ENCODE measurements at regions not wholly inside any gene's neighbourhood (a gene's known extent, or its start where the extent isn't known, plus 50 kb on each side); places are given as distances from the start of the nearest gene placed in this dataset.

DNA sequence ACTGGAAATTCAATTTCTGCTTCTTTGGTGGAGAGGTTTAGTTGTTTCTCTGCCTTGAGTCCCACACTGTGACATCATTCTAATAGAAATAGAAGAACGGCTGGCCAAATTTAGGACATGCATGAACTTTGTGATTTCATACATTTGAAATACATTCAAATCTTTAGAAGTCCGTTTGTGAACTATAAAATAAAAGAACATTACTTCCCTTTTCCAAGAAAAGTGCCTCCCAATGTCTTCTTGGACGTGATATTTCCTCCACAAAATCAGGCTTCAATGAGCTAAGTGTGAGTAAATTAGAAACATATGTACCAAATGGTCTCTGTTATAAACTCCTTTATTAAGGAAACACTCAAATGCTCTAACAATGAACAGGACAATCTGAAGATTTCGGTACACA lies 314.5 kb upstream of the AKR1E2 start:
- POLR2A ChIA-PET (ENCODE audit: low non-redundant PET): no interaction called here
- CTCF ChIA-PET: no interaction called here
- TF ChIP-seq, protein P1, sequence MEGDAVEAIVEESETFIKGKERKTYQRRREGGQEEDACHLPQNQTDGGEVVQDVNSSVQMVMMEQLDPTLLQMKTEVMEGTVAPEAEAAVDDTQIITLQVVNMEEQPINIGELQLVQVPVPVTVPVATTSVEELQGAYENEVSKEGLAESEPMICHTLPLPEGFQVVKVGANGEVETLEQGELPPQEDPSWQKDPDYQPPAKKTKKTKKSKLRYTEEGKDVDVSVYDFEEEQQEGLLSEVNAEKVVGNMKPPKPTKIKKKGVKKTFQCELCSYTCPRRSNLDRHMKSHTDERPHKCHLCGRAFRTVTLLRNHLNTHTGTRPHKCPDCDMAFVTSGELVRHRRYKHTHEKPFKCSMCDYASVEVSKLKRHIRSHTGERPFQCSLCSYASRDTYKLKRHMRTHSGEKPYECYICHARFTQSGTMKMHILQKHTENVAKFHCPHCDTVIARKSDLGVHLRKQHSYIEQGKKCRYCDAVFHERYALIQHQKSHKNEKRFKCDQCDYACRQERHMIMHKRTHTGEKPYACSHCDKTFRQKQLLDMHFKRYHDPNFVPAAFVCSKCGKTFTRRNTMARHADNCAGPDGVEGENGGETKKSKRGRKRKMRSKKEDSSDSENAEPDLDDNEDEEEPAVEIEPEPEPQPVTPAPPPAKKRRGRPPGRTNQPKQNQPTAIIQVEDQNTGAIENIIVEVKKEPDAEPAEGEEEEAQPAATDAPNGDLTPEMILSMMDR (conservative IDR thresholded peaks at IDR 0.05; ENCODE audit: low read depth): no peak
- DNase-seq (ENCODE audit: low spot score): no peak
- no peak overlapping the region for H3K27ac ChIP-seq

DNA sequence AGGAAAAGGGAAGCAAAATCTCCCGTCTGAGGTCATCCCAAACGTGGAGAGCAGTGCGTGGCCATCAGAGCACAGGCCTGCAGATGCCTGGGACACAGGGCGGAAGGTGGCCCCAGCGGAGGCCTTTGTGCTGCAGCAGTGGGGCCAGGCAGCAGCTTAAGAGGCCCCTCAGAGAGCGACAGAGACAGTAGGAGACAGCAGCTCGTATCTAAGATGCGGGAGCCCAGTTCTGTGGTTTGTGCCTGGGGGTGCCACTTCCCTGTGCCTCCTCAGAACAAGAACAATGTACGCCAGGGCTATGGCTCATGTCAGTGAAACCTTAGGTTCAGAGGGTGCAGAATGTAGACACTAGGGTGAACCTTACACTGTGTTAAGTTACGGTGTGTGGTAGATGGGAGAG lies 316.6 kb upstream of the AKR1E2 start:
- TF ChIP-seq, protein P1 (conservative IDR thresholded peaks at IDR 0.05; ENCODE audit: low read depth): no peak
- no peak overlapping the region for H3K27ac ChIP-seq
- CTCF ChIA-PET: no interaction called here
- DNase-seq (ENCODE audit: low spot score): no peak
- POLR2A ChIA-PET (ENCODE audit: low non-redundant PET): no interaction called here

DNA sequence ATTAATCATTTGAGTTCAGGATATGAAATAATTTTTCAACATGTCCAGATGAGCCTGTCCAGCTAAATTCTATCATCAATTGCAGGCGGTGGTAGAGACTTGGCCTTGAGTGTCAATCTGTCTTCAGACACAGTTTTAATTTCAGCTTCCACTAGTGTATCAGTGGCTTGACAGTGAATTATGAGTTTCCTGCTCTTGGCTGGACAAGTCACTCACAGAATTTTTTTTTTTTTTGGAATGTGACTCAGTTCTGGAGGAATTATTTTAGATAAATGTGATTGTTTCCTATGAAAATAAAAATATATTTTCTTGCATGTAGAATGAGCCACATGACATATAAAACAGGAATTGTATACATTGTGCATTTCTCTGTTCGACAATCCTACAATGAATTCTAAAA lies 319.9 kb upstream of the AKR1E2 start:
- ChIA-PET CTCF (no interaction called here), POLR2A (ENCODE audit: low non-redundant PET) (no interaction called here)
- no peak overlapping the region for H3K27ac ChIP-seq
- no peak for DNase-seq (ENCODE audit: low spot score)
- TF ChIP-seq, protein P1 (conservative IDR thresholded peaks at IDR 0.05; ENCODE audit: low read depth): no peak

DNA sequence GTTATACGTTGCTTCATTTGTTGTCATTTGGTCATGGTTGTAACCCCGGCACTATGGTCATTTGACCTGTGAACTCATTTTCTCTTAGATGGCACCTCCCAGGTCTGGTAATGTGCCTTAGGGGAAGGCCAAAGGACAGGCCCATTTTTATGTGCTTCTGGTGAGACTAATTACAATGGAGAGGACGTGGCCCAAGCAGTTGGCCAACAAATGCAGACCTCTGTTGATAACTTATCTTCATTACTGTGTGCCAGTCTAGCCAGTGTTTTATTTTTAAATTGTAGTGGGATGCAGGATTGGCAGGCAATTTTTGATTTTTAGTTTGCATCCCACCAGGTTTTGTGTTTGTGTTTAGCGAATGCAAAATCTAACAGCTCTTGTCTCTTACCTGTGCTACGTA lies 321.5 kb upstream of the AKR1E2 start:
- DNase-seq (ENCODE audit: low spot score): no peak
- TF ChIP-seq, protein P1 (conservative IDR thresholded peaks at IDR 0.05; ENCODE audit: low read depth): no peak
- POLR2A ChIA-PET (ENCODE audit: low non-redundant PET): no interaction called here
- no peak overlapping the region for H3K27ac ChIP-seq
- CTCF ChIA-PET: no interaction called here

DNA sequence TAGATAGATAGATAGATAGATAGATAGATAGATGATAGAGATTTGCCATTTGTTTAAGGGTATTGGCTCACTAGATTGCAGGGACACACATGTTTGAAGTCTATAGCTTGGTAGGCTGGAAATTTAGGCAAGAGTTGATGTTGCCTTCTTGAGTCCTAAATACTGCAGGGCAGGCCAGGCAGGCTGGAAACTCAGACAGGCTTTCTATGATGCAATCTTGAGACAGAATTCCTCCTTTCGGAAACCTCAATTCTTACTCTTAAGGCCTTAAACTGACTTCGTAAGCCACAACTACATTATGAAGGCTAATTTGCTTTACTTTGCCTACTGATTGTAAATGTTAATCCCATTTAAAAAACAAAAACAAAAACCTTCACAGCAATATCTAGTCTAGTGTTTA lies 322.9 kb upstream of the AKR1E2 start:
- TF ChIP-seq, protein P1 (conservative IDR thresholded peaks at IDR 0.05; ENCODE audit: low read depth): no peak
- no peak overlapping the region for H3K27ac ChIP-seq
- POLR2A ChIA-PET (ENCODE audit: low non-redundant PET): no interaction called here
- CTCF ChIA-PET: no interaction called here
- DNase-seq (ENCODE audit: low spot score): no peak

DNA sequence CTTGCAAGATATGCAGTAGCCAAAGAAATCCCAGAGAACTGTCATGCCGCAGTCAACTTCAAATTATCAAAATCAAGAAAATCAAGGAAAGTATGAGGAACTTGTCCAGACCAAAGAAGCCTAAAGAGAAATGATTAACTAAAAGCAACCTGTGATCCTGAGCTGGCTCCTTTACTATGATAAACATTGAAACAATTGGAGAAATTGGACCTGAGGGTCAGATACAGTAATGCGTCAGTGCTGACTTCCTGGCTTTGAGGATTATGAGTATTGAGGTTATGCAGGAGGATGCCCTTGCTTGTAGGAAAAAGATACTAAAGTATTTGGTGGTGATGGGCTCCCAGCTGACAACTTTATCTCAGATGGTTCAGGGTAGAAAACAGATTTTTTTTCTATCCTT lies 324.7 kb upstream of the AKR1E2 start:
- ChIA-PET POLR2A (ENCODE audit: low non-redundant PET) (no interaction called here), CTCF (interaction anchor here (0.6 kb wide), 1 partner anchor 24 kb away, joined by 3 read pairs; no protein-coding TSS in a partner anchor)
- TF ChIP-seq, protein P1 (conservative IDR thresholded peaks at IDR 0.05; ENCODE audit: low read depth): no peak

DNA sequence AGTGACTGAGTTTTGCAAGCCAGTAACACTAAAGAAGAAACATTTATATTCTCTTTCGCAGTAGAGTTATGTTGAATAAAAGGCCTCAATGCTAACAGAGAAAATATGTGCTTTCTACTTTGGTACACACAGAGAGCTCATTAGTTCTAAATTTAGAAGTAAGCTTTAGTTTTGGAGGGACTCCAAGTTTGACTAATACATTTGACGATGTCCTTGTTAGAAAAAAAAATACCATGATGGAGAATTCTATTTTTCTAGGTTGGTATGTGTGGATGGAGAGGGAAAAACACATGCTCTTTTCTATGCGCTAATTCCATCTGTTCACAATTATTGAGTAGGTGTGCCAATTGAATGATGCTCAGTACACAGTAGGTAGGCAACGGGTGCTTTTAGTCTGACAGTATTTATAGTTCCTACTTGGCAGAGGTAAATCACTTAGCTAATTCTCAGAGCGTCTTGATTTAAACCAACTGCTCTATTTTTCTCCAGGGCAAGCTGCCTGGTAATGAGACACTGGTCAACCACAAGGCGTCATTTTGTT lies 327.2 kb upstream of the AKR1E2 start:
- no peak for DNase-seq (ENCODE audit: low spot score)
- no peak overlapping the region for H3K27ac ChIP-seq
- ChIA-PET POLR2A (ENCODE audit: low non-redundant PET) (no interaction called here), CTCF (interaction anchor here (0.6 kb wide), 2 partner anchors 272 to 349 kb away, joined by 3 to 8 read pairs; no protein-coding TSS in a partner anchor)
- TF ChIP-seq, protein P1 (conservative IDR thresholded peaks at IDR 0.05; ENCODE audit: low read depth): no peak

More for the DNA sequence above, 324.7 kb upstream of the AKR1E2 start:
- no peak for DNase-seq (ENCODE audit: low spot score)
- no peak overlapping the region for H3K27ac ChIP-seq

All from RWPE1 (cell line).